Hematopoietic multipotent progenitor cell treated with erythropoietin and hydrocortisone succinate and interleukin-3 and kit ligand, for 8 days (in vitro differentiated cells): ENCODE measurements at regions not wholly inside any gene's neighbourhood (a gene's known extent, or its start where the extent isn't known, plus 50 kb on each side); places are given as distances from the start of the nearest gene placed in this dataset.
"Not testable (repeated sequence)": the region's sequence is repeated elsewhere in the genome, so short reads cannot be mapped to it uniquely, and the experiment has no call there.

ENCODE experiments used
- DNase-seq: peaks from one replicate; pipeline ENCODE4 v3.0.0-alpha.2; 2015

DNA sequence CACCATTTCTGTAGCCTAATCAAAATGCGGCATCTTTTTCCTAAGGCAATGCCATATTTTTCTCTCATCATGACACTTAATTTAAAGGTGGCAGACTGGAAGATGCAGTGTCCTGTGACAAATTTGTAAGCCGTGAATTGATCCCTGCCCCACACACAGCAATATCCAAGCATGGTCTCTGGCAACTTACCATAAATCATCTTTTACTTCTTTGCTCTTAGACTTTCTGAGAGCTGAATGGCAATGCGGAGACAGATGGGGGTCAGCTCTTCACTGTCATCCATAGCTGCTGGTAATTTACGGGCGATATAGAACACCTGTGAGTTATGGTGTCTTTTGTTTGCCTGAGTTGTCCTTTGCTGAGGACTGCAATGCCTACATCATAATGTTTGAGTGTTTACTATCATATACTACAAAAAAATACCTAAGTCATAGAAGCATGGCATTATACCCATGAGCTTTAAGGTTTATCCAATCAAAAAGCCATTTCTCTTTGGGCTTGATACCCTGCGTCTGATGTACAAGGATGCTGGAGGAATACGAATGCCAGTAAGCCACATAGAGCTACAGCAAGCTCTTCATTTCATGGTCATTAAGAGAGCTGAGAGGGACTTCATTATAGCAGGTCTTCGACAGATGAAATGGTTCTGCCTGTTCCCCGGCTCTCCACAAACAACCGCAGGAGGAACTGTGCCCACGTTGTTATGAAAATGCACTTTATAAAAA, 148.1 kb downstream of the TRIML1 start:
- DNase-seq, result no peak

DNA sequence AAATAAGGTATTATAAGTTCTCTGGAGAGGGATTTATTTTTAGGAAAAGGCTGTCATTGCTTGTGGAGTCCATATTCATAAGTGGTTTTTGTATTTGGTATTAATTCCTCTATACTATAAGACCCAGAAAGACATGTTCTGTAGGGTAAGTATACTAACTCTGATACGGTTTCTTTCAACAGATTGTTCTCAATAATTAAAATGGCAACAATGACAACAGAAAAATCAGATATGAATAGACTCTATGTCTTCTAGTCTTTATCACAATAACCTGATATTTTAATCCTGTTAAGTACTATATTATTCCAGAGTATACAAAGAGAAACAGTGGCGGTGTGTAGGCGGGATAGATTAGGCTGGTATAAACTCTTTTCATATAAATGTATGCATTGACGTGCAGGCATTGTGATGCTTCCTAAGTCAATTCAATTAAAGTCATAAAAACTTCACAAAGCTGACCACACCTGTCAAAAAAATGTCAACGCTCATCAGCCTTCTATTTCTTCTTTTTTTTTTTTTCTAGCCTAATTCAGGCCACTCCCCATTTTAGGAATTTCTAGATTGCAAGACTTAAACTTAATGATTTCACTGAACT, 150.4 kb downstream of the TRIML1 start:
- no peak for DNase-seq

DNA sequence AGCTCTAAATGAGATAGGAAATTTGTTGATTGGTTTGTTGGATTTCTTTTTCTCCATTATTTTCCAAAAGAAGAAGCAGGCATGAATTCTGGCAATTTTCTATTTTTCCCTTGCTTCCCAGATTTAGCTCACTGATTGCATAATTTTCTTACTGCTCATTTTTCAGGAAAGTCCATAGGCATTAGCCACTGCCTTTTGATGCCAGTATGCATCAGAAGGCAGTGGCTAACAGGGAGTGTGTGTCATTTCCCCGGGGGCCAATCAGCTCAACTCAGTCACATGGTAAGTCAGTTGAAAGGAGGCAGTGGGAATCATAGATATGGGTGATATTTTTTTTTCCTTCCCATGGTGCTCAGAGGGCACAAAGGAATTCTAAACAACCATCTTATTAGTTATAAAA, 156.7 kb downstream of the TRIML1 start:
- DNase-seq, result no peak

DNA sequence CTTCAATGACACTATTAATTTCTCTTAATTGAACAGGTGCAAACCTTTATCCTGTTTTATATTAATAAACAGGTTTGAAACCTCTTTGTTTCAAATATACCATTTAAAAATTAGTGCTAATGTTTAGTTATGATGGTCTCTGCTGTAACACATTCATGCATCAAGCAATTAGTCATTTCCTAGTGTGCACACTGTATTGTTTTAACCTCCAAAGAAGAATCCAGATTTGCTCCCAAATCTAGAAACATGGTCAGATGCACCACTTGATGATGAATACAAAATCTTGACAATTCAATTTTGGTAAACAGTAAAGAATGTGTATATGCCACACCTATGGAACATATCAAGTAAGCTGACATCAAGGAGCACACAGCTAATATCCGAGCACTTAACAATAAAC, 157.1 kb downstream of the TRIML1 start:
- DNase-seq, result no peak

DNA sequence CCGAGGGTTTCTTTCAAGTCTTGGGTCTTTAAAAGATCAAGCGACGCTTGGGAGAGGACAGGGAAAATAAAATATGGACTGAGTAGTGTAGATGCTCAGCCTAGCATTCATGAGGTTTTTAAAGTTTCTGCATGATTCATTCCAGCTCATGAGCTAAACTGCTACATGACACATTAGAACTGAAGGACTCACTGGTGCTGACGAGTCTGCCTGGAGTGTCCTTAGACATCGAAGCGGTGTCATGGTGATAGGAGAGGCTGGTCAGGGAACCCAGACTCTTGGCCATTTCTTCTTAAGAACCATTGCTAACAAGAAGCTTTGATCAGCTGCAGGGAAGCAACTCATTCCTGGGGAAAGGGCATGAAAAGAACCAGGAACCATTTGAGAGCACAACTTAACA, 158.6 kb downstream of the TRIML1 start:
- no peak for DNase-seq

DNA sequence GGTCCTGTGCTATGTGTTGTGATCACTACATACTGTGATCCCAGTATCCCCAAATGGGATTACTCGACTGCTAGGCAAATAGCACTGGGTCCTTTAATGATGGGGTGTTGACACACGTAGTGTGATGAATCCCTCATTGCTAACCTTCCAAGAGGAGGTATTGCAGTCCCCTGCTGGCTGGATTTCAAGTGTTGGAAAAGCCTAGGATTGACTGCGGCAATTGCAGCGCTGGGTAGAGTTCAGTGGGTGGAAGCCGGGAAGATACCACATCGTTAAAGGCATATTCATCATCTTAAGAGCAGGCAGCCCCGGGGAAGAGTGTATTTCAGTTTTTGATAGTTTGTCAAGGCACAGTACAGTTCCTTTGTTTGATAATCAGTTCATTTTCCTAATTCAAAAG, 159.9 kb downstream of the TRIML1 start:
- no peak for DNase-seq

DNA sequence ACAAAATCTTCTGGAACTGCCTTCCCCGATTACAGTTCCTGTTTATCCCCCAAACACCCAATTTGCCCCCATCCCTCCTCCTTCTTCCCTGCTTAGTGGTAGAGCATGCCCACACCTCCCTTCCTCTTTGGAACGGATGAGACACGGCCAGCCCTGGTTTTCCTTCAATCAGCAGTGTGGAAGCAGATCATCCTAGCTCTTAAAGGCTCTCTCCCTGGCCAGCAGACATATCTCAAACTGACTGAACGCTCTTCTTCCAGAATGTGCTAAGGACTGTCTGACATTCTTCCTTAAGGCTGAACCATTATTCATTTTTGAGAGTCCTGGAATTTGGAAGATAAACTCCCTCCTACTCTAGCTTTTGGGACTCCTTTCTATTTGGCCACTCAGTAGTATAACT, 161.1 kb downstream of the TRIML1 start:
- DNase-seq, result no peak

DNA sequence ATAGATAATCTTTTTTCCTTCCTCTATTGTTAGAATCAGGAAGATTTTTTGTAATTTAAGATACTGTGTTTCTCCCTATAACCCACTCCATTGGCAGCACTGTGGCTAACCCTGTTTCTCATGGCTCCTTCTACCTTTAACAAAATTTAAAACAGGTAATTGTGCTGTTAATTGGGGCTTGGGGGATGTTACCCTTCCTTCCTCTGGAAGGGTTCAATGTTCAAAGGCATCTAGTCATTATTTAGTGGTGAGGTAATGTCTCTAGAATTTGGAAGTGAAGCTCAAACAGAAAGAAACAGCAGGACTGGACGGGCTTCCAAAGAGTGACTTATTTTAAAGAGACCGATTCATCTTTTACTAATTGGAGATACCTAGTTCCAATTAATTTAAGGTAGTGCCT, 166.4 kb downstream of the TRIML1 start:
- DNase-seq, result no peak

DNA sequence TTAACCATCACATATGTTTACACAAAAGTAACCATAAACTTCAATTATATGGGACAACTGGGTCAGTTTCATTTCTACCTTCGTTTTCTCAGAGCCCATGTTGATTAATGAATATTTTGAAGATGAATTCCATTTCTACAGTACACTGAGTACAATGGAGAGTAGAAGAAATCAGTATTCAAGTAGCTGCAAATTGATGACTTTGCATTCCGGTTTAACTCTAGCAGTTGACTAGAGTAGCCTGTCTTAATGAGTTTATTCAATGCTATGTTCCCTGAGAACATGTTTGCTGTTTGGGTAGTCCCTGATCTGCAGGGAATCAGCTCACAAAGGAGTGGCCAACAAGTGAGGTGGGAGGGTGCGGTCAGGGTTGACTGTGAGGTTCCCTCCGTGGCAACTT, 168.3 kb downstream of the TRIML1 start:
- no peak for DNase-seq

DNA sequence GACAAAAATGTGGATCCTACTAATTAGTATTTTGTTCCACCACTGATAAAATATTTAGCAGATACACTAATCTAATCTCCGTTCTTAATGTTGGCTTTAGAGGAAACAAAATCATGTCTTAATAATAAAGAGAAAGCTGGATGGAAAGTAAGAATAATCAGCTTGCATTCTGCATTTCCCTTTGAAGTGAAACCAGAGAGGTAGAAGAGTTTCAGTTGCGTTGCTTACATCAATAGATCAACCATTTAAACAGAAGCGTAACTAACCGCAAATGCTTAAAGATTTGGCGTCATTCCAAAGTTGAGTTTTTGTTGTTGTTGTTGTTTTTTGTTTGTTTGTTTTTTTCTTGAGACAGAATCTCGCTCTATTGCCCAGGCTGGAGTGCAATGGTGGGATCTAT, 168.9 kb downstream of the TRIML1 start:
- no peak for DNase-seq

DNA sequence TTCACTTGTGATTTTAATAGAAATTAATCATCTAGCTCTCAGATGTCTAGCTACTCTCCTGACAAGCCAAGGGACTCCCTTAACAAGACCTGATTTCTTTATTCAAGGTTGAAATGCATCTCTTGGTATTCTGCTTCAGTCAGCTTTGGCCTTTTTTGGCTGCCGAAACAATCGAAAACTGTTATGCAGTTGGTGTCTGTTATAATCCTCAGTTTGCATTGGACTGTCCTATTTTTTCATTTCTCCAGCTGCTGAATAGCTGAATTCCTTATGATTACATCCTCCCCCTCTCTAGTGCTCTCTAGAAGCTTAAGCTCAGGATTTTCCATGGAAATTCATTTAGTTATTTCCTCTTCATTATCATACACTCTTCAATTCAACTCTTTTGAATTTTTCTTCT, 177.2 kb downstream of the TRIML1 start:
- DNase-seq, result no peak

DNA sequence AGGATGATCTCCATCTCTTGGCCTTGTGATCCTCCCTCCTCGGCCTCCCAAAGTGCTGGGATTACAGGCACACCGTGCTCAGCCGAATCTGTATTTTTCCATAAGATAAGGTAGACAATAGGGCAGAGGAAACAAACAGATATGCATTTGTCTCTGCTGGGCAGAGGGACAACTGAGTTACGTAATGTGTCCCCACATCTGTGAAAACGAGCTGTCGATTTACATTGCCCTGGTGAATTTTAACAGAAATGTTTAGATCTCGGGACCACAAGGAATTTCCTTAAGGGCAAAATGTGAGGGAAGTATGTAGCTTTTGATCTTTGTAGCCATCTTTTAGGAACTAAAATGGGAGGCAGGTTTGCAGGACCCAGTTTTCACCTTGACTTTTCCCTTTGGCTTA, 189.7 kb downstream of the TRIML1 start:
- no peak for DNase-seq

DNA sequence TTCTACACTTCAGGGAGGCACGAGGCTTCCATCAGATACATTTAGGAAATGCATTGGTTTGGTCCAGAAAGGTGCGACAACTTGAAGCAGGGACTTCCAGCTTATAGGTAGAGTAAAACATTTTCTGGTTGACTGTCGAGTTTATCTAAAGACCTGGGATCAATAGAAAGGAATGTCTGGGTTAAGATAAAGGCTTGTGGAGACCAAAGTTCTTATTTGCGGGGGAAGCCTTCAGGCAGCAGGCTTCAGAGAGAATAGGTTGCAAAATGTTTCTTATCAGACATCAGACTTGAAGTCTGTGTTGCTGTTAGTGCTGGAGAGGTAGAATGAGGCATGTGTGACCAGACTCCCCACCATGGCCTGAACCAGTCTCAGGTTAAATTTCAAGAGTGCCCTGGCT, 190.3 kb downstream of the TRIML1 start:
- DNase-seq, result no peak

DNA sequence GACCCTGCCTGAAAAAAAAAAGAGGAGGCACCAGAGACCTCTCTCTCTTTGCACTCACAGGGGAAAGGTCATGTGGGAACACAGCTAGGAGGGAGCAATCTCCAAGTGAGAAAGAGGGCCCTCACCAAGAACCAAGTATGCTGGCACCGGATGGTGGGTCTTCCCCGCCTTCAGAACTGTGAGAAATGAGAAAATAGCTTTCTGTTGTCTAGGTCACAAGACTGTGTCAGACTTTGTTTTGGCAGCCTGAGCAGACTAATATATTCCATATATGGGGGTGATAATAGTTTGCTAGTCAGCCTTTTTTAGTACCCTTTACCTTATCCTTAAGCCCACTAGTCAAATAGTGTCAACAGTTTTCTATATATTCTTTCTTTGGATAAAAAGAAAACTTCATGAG, 193.0 kb downstream of the TRIML1 start:
- no peak for DNase-seq

DNA sequence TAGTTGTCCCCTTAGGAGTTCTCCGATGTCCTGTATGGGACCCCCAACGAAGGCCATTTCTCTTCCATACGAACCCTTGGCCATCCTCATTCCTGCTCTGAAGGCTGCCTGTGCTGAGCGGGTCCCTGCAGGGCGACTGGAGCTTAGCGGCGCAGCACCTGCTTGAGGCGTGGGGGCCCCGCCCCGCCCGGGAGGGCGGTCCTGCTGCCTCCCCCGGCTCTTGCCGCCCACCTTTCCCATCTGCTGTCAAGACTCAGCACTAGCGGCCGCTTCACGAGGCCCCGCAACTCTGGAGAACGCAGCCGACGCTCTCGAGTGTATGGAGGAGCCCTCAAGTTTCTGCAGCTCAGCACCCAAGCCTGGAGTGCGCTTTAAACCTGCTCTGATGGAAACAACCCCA, 197.7 kb downstream of the TRIML1 start:
- DNase-seq, result no peak

DNA sequence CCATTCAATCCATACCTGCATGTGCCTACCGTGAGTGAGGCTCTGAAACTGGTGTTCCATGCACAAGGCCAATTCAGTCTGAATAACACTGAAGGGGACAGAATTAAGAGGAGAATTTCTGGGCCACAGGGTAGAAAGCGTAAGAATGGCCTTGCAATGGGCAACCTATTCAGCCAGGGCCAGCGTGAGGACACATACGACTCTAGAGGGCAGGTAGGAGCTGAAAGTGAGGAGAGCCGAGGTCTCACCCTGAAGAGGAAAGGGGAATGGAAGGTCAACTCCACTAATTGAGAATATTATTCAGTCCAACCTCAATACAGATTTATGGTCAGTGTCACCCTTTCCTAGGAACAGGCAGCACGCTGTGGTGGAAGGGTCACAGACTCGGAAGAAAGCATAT, 202.2 kb downstream of the TRIML1 start:
- DNase-seq, result no peak

DNA sequence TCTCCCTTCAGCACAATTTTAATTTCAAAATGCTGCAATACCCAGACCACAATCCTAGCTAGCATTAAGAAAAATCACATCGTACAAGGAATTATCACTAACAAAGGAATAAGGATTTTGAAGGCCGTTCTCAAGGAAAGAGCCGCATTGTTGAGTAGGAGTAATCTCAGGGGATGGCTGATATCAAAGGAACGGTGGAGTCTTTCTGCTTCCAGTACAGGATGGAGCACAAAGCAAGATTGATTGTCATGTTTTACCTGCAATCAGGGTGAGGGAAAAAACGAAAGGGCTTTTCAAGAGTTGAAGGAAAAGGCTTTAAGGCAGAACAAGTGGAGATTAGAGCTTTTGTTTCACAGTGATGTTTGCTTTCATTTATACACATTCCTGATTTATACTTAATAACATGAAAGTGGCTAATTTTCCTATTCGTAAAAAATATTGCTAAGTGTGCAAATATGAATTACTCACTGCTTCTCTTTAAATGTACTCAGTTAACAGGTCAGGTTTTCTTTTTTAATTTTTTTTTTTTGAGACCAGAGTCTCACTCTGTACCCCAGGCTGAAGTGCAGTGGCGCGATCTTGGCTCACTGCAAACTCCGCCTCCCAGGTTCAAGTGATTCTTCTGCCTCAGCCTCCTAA, 207.0 kb downstream of the TRIML1 start:
- DNase-seq, result no peak

DNA sequence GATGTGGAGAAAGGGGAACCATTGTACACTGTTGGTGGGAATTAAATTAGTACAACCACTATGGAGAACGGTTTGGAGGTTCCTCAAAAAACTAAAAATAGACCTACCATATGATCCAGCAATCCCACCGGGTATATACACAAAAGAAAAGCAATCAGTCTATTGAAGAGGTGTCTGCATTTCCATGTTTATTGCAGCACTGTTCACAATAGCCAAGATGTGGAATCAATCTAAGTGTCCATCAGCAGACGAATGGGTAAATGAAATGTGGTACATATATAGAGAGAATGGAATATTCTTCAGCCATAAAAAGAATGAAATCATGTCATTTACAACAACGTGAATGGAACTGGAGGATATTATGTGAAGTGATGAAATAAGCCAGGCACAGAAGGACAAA, 208.1 kb downstream of the TRIML1 start:
- DNase-seq, result no peak

DNA sequence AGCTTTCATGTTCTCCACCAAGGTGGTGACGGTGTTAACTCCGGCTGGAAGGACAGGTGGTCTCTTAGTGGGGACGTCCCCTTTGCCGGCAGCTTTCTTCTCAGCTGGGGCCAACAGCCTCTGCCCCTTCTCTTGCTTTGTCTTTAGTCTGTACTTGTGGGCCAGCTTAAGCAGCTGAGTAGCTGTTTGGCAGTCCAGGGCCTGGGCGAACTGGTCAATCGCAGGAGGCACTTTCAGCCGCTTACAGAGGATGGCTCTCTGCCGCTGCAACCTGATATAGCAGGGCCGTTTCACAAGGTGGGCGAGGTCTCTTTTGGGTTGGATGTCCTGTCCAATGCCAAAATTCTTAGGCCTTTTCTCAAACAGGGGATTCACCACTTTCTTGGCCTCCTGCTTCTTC, 210.3 kb downstream of the TRIML1 start:
- DNase-seq, result not testable (repeated sequence)

DNA sequence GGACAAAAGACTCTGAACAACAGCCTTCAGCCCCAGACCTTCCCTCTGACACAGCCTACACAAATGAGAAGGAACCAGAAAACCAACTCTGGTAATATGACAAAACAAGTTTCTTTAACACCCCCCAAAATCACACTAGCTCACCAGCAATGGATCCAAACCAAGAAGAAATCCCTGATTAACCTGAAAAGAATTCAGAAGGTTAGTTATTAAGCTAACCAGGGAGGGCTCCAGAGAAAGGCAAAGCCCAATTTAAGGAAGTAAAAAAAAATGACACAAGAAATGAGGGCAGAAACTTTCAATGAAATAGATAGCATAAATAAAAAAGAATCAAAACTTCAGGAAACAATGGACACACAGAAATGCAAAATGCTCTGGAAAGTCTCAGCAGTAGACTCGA, 224.0 kb downstream of the TRIML1 start:
- DNase-seq, result no peak

DNA sequence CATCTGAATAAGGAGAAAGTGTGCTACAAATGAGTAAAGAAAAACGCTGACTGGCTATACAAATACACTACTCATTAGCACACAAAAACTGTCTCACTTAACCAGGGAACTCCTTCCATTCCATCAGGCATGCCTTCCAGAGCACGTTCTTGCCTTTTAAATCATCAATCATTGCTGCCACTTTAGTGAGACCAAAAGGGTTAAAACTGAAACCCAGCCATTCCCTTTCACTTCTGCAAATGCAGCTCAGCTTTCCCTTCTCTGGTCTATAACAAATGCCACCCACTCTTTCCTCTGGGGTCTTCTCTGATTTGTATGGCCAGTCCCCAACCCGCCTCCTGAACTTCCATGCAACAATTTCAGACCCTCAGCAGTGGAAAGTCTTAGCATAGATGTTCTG, 231.5 kb downstream of the TRIML1 start:
- DNase-seq, result no peak

DNA sequence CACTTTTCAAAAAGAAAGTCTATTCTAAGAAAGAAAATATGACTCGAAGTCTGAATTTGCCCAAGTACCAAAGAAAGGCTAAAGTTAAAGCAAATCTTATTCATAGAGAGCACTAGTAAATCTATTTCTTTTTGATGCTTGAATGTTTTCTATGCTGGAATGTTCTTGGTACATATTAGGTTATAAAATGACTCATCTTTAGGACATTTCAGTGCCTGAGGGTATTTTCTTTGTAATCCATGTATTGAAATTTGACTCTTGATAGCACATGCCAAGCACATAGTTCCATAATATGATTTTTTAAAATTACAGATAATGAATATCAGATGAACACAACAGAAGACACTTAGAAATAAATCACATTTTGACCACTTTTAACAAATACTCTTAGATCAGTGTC, 232.8 kb downstream of the TRIML1 start:
- no peak for DNase-seq

DNA sequence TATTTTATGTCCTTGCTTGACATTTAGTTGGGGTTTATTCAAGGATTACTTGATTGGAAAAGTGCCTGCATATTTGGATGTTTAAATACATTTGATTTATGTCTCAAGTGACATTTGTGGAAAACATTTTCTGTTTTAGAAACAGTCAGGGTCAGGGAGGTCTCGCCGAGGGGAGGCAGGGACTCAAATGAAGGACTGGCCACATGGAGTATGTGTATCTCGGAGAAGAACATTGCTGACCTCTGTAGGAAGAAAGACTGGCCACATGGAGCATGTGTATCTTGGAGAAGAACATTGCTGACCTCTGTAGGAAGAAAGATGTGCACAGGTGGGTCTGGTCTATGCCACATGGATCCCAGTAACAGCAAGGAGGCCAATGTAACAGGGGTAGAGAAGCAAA, 233.6 kb downstream of the TRIML1 start:
- no peak for DNase-seq

DNA sequence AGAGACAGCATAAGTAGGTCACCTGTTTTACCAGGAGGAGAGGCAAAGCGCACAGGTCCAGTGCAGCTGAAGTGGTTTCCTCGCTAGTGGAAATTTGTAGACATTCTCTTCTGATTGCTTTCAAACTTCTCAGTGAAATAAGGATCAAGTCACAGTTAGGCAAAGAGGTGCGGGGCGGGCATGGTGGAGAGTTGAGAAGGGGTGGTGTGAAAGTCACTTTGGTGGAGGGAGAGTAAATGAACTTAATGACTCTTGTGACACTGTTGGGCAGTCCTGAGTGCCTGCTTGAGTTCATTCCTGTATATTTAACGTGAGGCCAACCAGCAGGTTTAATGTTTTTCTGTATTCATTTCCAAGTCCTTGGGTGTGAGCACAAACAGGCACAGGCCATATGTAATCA, 235.6 kb downstream of the TRIML1 start:
- DNase-seq, result no peak

DNA sequence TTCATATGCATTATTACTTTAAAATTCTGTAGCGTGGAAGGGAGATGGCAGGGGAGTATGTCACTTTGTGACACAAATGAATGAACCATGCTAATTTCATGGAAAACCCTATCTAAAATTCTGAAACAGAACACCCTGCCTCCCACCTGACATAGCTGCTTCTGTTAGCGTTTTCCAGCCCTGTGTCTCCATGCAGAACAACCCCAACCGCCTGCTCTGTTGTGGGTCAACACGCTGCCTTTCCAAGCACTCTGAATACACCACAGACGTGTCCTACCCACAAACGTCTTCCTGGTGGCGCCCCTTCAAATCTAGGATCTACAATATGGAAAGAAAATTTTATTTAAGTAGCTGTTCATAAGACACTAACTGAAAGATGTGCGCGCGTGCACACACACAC, 238.6 kb downstream of the TRIML1 start:
- DNase-seq, result no peak
